Calu3 (cell line): ENCODE measurements at regions not wholly inside any gene's neighbourhood (a gene's known extent, or its start where the extent isn't known, plus 50 kb on each side); places are given as distances from the start of the nearest gene placed in this dataset.

ENCODE experiments used
- BruUV-seq: library from RNA; stranded (reverse); fragments of 400-500 nt; replicated peaks from 2 replicates; lab custom pipeline; 2021; lab: Mats Ljungman, UMichigan
- CTCF ChIA-PET: fragments of 300-600 bp; sonication (Branson Sonifier 250); formaldehyde crosslinking; loops from one replicate; lab custom pipeline; 2022; ENCODE audit warnings: antibody characterized with exemption; lab: Charles Lee
- DNase-seq: peaks from one replicate; pipeline ENCODE4 v3.0.0; 2022
- H3K27ac Mint-ChIP-seq: one replicate; pipeline ENCODE4 v1.8.0; 2022; ENCODE audit warnings: mixed read lengths; ENCODE audit not compliant: unreplicated experiment
- H3K27me3 Mint-ChIP-seq: one replicate; pipeline ENCODE4 v1.8.0; 2022; ENCODE audit warnings: mixed read lengths; ENCODE audit not compliant: unreplicated experiment
- H3K36me3 Mint-ChIP-seq: one replicate; pipeline ENCODE4 v1.8.0; 2022; ENCODE audit warnings: mild to moderate bottlenecking, moderate library complexity, mixed read lengths; ENCODE audit not compliant: insufficient read depth, unreplicated experiment
- H3K4me1 Mint-ChIP-seq: one replicate; pipeline ENCODE4 v1.8.0; 2022; ENCODE audit warnings: mild to moderate bottlenecking, low read depth, mixed read lengths; ENCODE audit not compliant: unreplicated experiment
- H3K4me3 Mint-ChIP-seq: one replicate; pipeline ENCODE4 v1.8.0; 2022; ENCODE audit warnings: mild to moderate bottlenecking, low read depth, moderate library complexity, mixed read lengths; ENCODE audit not compliant: unreplicated experiment
- H3K9me3 Mint-ChIP-seq: one replicate; pipeline ENCODE4 v1.8.0; 2022; ENCODE audit warnings: low read depth, mixed read lengths; ENCODE audit not compliant: unreplicated experiment
- CTCF ChIP-seq: fragments of 200-600 bp; IDR thresholded peaks from one replicate; pipeline ENCODE4 v1.8.0; 2022; ENCODE audit warnings: antibody characterized with exemption; ENCODE audit not compliant: unreplicated experiment
- intact Hi-C: fragments of 100-400 bp; cut with micrococcal nuclease; formaldehyde crosslinking; loops from one replicate; pipeline ENCODE4 v1.10.0; 2022; ENCODE audit not compliant: unreplicated experiment

- intact Hi-C loops, result no loop called here
- CTCF ChIA-PET, result no interaction called here
- H3K4me3 Mint-ChIP-seq, result no peak overlapping the region
- H3K27ac Mint-ChIP-seq, result no peak overlapping the region
- BruUV-seq, result no TSS peak
- no peaks in the 10 kb centered on the region for H3K9me3 Mint-ChIP-seq
- H3K27me3 Mint-ChIP-seq, result peaks cover 95% of the 10 kb centered on the region
- no peak for TF ChIP-seq CTCF
- no peaks in the 10 kb centered on the region for H3K4me1 Mint-ChIP-seq
- no peaks in the 10 kb centered on the region for H3K36me3 Mint-ChIP-seq
- no peak for DNase-seq
Measured at GRCh38 chr9:89943309-89943708, 338.5 kb downstream of the GADD45G start.

GRCh38 chr9:89943728-89944127 is 338.9 kb downstream of the GADD45G start:
- BruUV-seq, result no TSS peak
- CTCF ChIA-PET, result no interaction called here
- Mint-ChIP-seq H3K27me3 (peaks cover 93% of the 10 kb centered on the region), H3K36me3 (no peaks in the 10 kb centered on the region), H3K4me3 (no peak overlapping the region), H3K9me3 (no peaks in the 10 kb centered on the region), H3K4me1 (no peaks in the 10 kb centered on the region), H3K27ac (no peak overlapping the region)
- no peak for DNase-seq
- no peak for TF ChIP-seq CTCF
- intact Hi-C loops, result no loop called here

GRCh38 chr9:89945133-89945532 is 340.3 kb downstream of the GADD45G start:
- no peak overlapping the region for H3K4me3 Mint-ChIP-seq
- BruUV-seq, result no TSS peak
- no peaks in the 10 kb centered on the region for H3K4me1 Mint-ChIP-seq
- no peaks in the 10 kb centered on the region for H3K9me3 Mint-ChIP-seq
- no peak overlapping the region for H3K27ac Mint-ChIP-seq
- intact Hi-C loops, result no loop called here
- CTCF ChIA-PET, result no interaction called here
- DNase-seq, result no peak
- no peaks in the 10 kb centered on the region for H3K36me3 Mint-ChIP-seq
- no peak for TF ChIP-seq CTCF
- H3K27me3 Mint-ChIP-seq, result peaks cover 87% of the 10 kb centered on the region

- Mint-ChIP-seq H3K4me3 (no peak overlapping the region), H3K9me3 (no peaks in the 10 kb centered on the region), H3K27ac (no peak overlapping the region), H3K27me3 (peaks cover 90% of the 10 kb centered on the region), H3K36me3 (no peaks in the 10 kb centered on the region), H3K4me1 (no peaks in the 10 kb centered on the region)
- no TSS peak for BruUV-seq
- no peak for DNase-seq
- intact Hi-C loops, result no loop called here
- TF ChIP-seq CTCF, result no peak
- CTCF ChIA-PET, result no interaction called here
Measured at GRCh38 chr9:89946741-89947140, 341.9 kb downstream of the GADD45G start.
